ENCODE measurements at regions not wholly inside any gene's neighbourhood (a gene's known extent, or its start where the extent isn't known, plus 50 kb on each side); places are given as distances from the start of the nearest gene placed in this dataset.

GRCh38 chr13:88685459-88685858, 1014.3 kb downstream of the SLITRK5 start:
- Histone ChIP-seq H3K4me3 (ENCODE audit: insufficient read depth, low read length, poor library complexity, severe bottlenecking) (no peak overlapping the region), H3K4me2 (ENCODE audit: low read depth, low read length, poor library complexity, severe bottlenecking) (no peak overlapping the region), H3K79me2 (ENCODE audit: insufficient read depth, low read length) (no peaks in the 10 kb centered on the region), H3K27me3 (ENCODE audit: low read length) (no peaks in the 10 kb centered on the region), H3K9ac (ENCODE audit: low read length) (no peak overlapping the region), H3K9me3 (ENCODE audit: insufficient read depth, low read length) (peaks cover 5% of the 10 kb centered on the region; the same call in 1 of the 2 replicates), H3K36me3 (ENCODE audit: low read length) (no peaks in the 10 kb centered on the region), H3K27ac (ENCODE audit: low read depth, low read length) (no peak overlapping the region), H4K20me1 (ENCODE audit: low read depth, low read length) (no peaks in the 10 kb centered on the region), H2AFZ (ENCODE audit: low read depth, low read length, severe bottlenecking) (no peak overlapping the region), H3F3A (ENCODE audit: insufficient read depth) (no peaks in the 10 kb centered on the region), H3K9me2 (replicated peaks; ENCODE audit: insufficient read depth, low read length) (no peaks in the 10 kb centered on the region)
- TF ChIP-seq, protein P1, sequence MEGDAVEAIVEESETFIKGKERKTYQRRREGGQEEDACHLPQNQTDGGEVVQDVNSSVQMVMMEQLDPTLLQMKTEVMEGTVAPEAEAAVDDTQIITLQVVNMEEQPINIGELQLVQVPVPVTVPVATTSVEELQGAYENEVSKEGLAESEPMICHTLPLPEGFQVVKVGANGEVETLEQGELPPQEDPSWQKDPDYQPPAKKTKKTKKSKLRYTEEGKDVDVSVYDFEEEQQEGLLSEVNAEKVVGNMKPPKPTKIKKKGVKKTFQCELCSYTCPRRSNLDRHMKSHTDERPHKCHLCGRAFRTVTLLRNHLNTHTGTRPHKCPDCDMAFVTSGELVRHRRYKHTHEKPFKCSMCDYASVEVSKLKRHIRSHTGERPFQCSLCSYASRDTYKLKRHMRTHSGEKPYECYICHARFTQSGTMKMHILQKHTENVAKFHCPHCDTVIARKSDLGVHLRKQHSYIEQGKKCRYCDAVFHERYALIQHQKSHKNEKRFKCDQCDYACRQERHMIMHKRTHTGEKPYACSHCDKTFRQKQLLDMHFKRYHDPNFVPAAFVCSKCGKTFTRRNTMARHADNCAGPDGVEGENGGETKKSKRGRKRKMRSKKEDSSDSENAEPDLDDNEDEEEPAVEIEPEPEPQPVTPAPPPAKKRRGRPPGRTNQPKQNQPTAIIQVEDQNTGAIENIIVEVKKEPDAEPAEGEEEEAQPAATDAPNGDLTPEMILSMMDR (IDR thresholded peaks at IDR 0.05; ENCODE audit: insufficient read depth, low read length, poor library complexity, severe bottlenecking), result no peak
- TF ChIP-seq EZH2phosphoT487 (conservative IDR thresholded peaks at IDR 0.05; ENCODE audit: low read length), result no peak

- no peak overlapping the region for H3K9ac ChIP-seq (ENCODE audit: low read length)
- no peak for TF ChIP-seq EZH2phosphoT487 (conservative IDR thresholded peaks at IDR 0.05; ENCODE audit: low read length)
- no peaks in the 10 kb centered on the region for H3K9me2 ChIP-seq (replicated peaks; ENCODE audit: insufficient read depth, low read length)
- H3K4me2 ChIP-seq (ENCODE audit: low read depth, low read length, poor library complexity, severe bottlenecking), result no peak overlapping the region
- no peak overlapping the region for H2AFZ ChIP-seq (ENCODE audit: low read depth, low read length, severe bottlenecking)
- H3K27ac ChIP-seq (ENCODE audit: low read depth, low read length), result no peak overlapping the region
- H3K79me2 ChIP-seq (ENCODE audit: insufficient read depth, low read length), result no peaks in the 10 kb centered on the region
- no peak overlapping the region for H3K4me3 ChIP-seq (ENCODE audit: insufficient read depth, low read length, poor library complexity, severe bottlenecking)
- no peaks in the 10 kb centered on the region for H3K36me3 ChIP-seq (ENCODE audit: low read length)
- H3K27me3 ChIP-seq (ENCODE audit: low read length), result no peaks in the 10 kb centered on the region
- H4K20me1 ChIP-seq (ENCODE audit: low read depth, low read length), result no peaks in the 10 kb centered on the region
- no peaks in the 10 kb centered on the region for H3F3A ChIP-seq (ENCODE audit: insufficient read depth)
- H3K9me3 ChIP-seq (ENCODE audit: insufficient read depth, low read length), result no peaks in the 10 kb centered on the region
Observed at GRCh38 chr13:88701551-88701950, 1030.4 kb downstream of the SLITRK5 start.

DNA sequence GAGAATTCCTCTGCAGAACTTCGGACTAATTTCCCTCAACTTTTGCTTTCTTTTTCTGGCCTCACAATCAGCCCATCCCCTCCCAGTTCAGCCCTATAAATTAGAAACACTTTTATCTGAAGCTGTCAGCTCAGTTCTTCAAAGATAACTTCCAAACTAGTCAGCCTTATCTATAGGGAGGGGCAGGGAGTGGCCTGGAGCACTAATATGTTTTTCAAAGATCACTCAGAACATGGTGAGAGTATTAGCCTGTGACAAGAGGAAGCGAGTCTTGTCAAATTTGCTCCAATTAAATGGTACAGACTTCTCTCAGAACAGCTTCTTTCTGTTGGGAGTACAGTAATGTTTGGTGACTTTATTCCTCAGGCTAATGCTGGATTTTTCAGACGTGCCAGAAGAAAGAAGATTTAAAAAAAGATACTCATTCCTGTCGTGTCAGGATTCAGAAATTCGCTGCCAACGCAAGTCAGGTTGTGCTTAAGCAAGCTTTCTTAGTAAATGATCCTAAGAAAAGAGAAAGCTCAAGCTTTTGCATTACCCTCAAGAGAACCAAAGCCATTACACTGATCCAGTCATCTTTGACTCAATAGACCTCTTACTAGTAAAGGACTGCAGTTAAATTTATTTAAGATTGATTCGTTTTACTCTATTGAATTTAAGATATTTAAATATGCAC, 1033.6 kb downstream of the SLITRK5 start:
- Histone ChIP-seq H3K9ac (ENCODE audit: low read length) (no peak overlapping the region), H3F3A (ENCODE audit: insufficient read depth) (no peaks in the 10 kb centered on the region), H3K9me2 (replicated peaks; ENCODE audit: insufficient read depth, low read length) (no peaks in the 10 kb centered on the region), H3K27me3 (ENCODE audit: low read length) (no peaks in the 10 kb centered on the region), H2AFZ (ENCODE audit: low read depth, low read length, severe bottlenecking) (no peak overlapping the region), H4K20me1 (ENCODE audit: low read depth, low read length) (no peaks in the 10 kb centered on the region), H3K4me3 (ENCODE audit: insufficient read depth, low read length, poor library complexity, severe bottlenecking) (no peak overlapping the region), H3K27ac (ENCODE audit: low read depth, low read length) (no peak overlapping the region), H3K36me3 (ENCODE audit: low read length) (no peaks in the 10 kb centered on the region), H3K4me2 (ENCODE audit: low read depth, low read length, poor library complexity, severe bottlenecking) (no peak overlapping the region), H3K9me3 (ENCODE audit: insufficient read depth, low read length) (no peaks in the 10 kb centered on the region), H3K79me2 (ENCODE audit: insufficient read depth, low read length) (no peaks in the 10 kb centered on the region)
- TF ChIP-seq EZH2phosphoT487 (conservative IDR thresholded peaks at IDR 0.05; ENCODE audit: low read length), result no peak
- TF ChIP-seq, protein P1 (IDR thresholded peaks at IDR 0.05; ENCODE audit: insufficient read depth, low read length, poor library complexity, severe bottlenecking), result no peak

DNA sequence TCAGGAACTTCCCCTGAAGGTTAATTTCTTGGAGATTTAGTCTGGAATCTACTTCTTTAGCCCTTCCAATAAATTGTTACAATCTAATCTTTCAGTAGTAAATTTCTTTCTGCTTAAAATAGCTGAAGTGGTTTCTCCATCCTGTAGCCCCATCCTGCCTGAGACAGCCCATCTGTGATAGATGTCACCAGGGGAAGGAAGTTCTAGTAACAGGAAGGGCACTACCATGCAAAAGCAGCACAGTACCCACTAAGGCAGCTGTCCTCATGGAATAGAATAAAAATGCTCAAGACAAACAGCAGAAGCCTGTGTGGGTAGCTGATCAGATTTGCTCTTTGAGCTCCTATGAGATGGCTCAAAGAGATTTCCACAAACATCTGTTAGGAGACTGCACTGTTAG, 1036.5 kb downstream of the SLITRK5 start:
- H2AFZ ChIP-seq (ENCODE audit: low read depth, low read length, severe bottlenecking), result no peak overlapping the region
- no peaks in the 10 kb centered on the region for H4K20me1 ChIP-seq (ENCODE audit: low read depth, low read length)
- H3K79me2 ChIP-seq (ENCODE audit: insufficient read depth, low read length), result no peaks in the 10 kb centered on the region
- no peak overlapping the region for H3K4me2 ChIP-seq (ENCODE audit: low read depth, low read length, poor library complexity, severe bottlenecking)
- H3K9ac ChIP-seq (ENCODE audit: low read length), result no peak overlapping the region
- H3K9me3 ChIP-seq (ENCODE audit: insufficient read depth, low read length), result no peaks in the 10 kb centered on the region
- no peaks in the 10 kb centered on the region for H3K36me3 ChIP-seq (ENCODE audit: low read length)
- H3K9me2 ChIP-seq (replicated peaks; ENCODE audit: insufficient read depth, low read length), result no peaks in the 10 kb centered on the region
- no peaks in the 10 kb centered on the region for H3F3A ChIP-seq (ENCODE audit: insufficient read depth)
- H3K27me3 ChIP-seq (ENCODE audit: low read length), result no peaks in the 10 kb centered on the region
- H3K27ac ChIP-seq (ENCODE audit: low read depth, low read length), result no peak overlapping the region
- TF ChIP-seq, protein P1 (IDR thresholded peaks at IDR 0.05; ENCODE audit: insufficient read depth, low read length, poor library complexity, severe bottlenecking), result no peak
- TF ChIP-seq EZH2phosphoT487 (conservative IDR thresholded peaks at IDR 0.05; ENCODE audit: low read length), result no peak
- no peak overlapping the region for H3K4me3 ChIP-seq (ENCODE audit: insufficient read depth, low read length, poor library complexity, severe bottlenecking)
